ENCODE measurements at regions not wholly inside any gene's neighbourhood (a gene's known extent, or its start where the extent isn't known, plus 50 kb on each side); places are given as distances from the start of the nearest gene placed in this dataset.

DNA sequence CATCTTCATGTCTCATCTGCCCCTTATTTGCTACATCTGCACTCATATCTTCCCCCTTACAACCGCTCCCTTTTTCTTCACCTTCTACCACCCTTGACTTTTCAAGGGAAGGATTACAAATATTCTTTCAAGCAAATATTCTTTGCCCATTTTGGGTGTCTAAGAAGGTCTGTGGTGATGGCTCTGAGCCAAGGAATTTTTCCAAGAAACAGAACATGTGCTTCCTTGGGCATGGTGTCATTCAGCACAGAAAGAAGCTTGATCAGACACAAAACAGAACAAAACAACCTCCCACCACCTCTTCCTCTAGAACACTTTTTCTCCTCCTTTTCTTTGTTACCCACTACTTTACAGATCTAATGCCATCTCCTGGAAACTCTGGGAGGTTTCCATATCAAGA is 313.7 kb downstream of the SATB2 start:
- TF ChIP-seq ZNF112 (tag by site-specific recombination; IDR thresholded peaks at IDR 0.05) (no peak), ZBTB7A (tag by site-specific recombination; IDR thresholded peaks at IDR 0.05; ENCODE audit: low read depth) (no peak), ZNF175 (tag by site-specific recombination; IDR thresholded peaks at IDR 0.05) (no peak), REPIN1 (tag by site-specific recombination; IDR thresholded peaks at IDR 0.05; ENCODE audit: low read depth) (no peak), ZNF24 (tag by site-specific recombination; IDR thresholded peaks at IDR 0.05) (no peak), ZNF510 (tag by site-specific recombination; IDR thresholded peaks at IDR 0.05; ENCODE audit: insufficient replicate concordance) (no peak), ZNF140 (tag by site-specific recombination; IDR thresholded peaks at IDR 0.05) (no peak), KLF10 (tag by site-specific recombination; IDR thresholded peaks at IDR 0.05) (no peak), ZNF677 (tag by site-specific recombination; IDR thresholded peaks at IDR 0.05) (no peak)
- TF ChIP-seq, protein P1, sequence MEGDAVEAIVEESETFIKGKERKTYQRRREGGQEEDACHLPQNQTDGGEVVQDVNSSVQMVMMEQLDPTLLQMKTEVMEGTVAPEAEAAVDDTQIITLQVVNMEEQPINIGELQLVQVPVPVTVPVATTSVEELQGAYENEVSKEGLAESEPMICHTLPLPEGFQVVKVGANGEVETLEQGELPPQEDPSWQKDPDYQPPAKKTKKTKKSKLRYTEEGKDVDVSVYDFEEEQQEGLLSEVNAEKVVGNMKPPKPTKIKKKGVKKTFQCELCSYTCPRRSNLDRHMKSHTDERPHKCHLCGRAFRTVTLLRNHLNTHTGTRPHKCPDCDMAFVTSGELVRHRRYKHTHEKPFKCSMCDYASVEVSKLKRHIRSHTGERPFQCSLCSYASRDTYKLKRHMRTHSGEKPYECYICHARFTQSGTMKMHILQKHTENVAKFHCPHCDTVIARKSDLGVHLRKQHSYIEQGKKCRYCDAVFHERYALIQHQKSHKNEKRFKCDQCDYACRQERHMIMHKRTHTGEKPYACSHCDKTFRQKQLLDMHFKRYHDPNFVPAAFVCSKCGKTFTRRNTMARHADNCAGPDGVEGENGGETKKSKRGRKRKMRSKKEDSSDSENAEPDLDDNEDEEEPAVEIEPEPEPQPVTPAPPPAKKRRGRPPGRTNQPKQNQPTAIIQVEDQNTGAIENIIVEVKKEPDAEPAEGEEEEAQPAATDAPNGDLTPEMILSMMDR (tag by site-specific recombination; IDR thresholded peaks at IDR 0.05) = no peak
- TF ChIP-seq, protein P2, sequence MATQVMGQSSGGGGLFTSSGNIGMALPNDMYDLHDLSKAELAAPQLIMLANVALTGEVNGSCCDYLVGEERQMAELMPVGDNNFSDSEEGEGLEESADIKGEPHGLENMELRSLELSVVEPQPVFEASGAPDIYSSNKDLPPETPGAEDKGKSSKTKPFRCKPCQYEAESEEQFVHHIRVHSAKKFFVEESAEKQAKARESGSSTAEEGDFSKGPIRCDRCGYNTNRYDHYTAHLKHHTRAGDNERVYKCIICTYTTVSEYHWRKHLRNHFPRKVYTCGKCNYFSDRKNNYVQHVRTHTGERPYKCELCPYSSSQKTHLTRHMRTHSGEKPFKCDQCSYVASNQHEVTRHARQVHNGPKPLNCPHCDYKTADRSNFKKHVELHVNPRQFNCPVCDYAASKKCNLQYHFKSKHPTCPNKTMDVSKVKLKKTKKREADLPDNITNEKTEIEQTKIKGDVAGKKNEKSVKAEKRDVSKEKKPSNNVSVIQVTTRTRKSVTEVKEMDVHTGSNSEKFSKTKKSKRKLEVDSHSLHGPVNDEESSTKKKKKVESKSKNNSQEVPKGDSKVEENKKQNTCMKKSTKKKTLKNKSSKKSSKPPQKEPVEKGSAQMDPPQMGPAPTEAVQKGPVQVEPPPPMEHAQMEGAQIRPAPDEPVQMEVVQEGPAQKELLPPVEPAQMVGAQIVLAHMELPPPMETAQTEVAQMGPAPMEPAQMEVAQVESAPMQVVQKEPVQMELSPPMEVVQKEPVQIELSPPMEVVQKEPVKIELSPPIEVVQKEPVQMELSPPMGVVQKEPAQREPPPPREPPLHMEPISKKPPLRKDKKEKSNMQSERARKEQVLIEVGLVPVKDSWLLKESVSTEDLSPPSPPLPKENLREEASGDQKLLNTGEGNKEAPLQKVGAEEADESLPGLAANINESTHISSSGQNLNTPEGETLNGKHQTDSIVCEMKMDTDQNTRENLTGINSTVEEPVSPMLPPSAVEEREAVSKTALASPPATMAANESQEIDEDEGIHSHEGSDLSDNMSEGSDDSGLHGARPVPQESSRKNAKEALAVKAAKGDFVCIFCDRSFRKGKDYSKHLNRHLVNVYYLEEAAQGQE (tag by site-specific recombination; IDR thresholded peaks at IDR 0.05) = no peak
- TF ChIP-seq, protein P3, sequence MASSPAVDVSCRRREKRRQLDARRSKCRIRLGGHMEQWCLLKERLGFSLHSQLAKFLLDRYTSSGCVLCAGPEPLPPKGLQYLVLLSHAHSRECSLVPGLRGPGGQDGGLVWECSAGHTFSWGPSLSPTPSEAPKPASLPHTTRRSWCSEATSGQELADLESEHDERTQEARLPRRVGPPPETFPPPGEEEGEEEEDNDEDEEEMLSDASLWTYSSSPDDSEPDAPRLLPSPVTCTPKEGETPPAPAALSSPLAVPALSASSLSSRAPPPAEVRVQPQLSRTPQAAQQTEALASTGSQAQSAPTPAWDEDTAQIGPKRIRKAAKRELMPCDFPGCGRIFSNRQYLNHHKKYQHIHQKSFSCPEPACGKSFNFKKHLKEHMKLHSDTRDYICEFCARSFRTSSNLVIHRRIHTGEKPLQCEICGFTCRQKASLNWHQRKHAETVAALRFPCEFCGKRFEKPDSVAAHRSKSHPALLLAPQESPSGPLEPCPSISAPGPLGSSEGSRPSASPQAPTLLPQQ (tag by site-specific recombination; IDR thresholded peaks at IDR 0.05) = no peak
- TF ChIP-seq, protein P4, sequence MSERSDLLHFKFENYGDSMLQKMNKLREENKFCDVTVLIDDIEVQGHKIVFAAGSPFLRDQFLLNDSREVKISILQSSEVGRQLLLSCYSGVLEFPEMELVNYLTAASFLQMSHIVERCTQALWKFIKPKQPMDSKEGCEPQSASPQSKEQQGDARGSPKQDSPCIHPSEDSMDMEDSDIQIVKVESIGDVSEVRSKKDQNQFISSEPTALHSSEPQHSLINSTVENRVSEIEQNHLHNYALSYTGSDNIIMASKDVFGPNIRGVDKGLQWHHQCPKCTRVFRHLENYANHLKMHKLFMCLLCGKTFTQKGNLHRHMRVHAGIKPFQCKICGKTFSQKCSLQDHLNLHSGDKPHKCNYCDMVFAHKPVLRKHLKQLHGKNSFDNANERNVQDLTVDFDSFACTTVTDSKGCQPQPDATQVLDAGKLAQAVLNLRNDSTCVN (tag by site-specific recombination; optimal IDR thresholded peaks at IDR 0.05) = no peak
